Heart right ventricle (tissue), 16 donors: ENCODE measurements at regions not wholly inside any gene's neighbourhood (a gene's known extent, or its start where the extent isn't known, plus 50 kb on each side); places are given as distances from the start of the nearest gene placed in this dataset.

Experiments used
- ATAC-seq, 8 donors: fragments of 200-7000 bp; cut with Tn5 transposase; one replicate each; pipeline ENCODE4 v1.9.1; 2020; ENCODE audit warnings: mild to moderate bottlenecking in 8 of 8, moderate library complexity in 8 of 8, moderate number of reproducible peaks in 1 of 8
- DNase-seq, 2 donors: peaks; one replicate each; pipeline ENCODE4 v3.0.0-alpha.2; 2020
- H3K27ac ChIP-seq, 10 donors: fragments of 200-600 bp; sonication (generic) in 2 of 10; one replicate each; pipeline versions ENCODE4 v1.5.0 to v1.8.0; 2020 to 2022; ENCODE audit warnings: mild to moderate bottlenecking in 3 of 10
- H3K27me3 ChIP-seq, 7 donors: fragments of 200-600 bp; one replicate each; pipeline ENCODE4 v1.8.0; 2021 to 2022; ENCODE audit warnings: mild to moderate bottlenecking in 2 of 7
- H3K36me3 ChIP-seq, 9 donors: fragments of 200-600 bp; sonication (generic) in 1 of 9; one replicate each; pipeline versions ENCODE4 v1.5.0 to v1.8.0; 2020 to 2022; ENCODE audit warnings: mild to moderate bottlenecking in 2 of 9
- H3K4me1 ChIP-seq, 9 donors: fragments of 200-600 bp; sonication (generic) in 1 of 9; one replicate each; pipeline versions ENCODE4 v1.5.0 to v1.8.0; 2020 to 2022; ENCODE audit warnings: mild to moderate bottlenecking in 4 of 9
- H3K4me3 ChIP-seq, 10 donors: fragments of 200-600 bp; sonication (generic) in 2 of 10; one replicate each; pipeline versions ENCODE4 v1.5.0 to v1.8.0; 2020 to 2022; ENCODE audit warnings: mild to moderate bottlenecking in 7 of 10, moderate library complexity in 2 of 10
- H3K9me3 ChIP-seq, 11 donors: fragments of 200-600 bp in 10 of 11; sonication (generic) in 2 of 11; one replicate each; pipeline versions ENCODE4 v1.5.0 to v1.8.0; 2013 to 2022; ENCODE audit warnings: mild to moderate bottlenecking in 2 of 11, control low read depth in 1 of 11, moderate library complexity in 1 of 11
- WGBS, 2 donors: extraction: QIAGEN DNeasy Blood & Tissue Kit; methylation state at CpG; one replicate each; pipeline ENCODE4 v1.1.7; 2013; ENCODE audit warnings: inconsistent platforms in 1 of 2; 5-methylcytosine and 5-hydroxymethylcytosine counted together
- intact Hi-C, 10 donors: fragments of 100-400 bp; cut with DNase I; formaldehyde crosslinking; loops; one replicate each; pipeline versions ENCODE4 v1.11.1 to v1.14.2; 2022
- TF ChIP-seq, protein P1 (sequence below), 9 donors: fragments of 200-600 bp; sonication (generic) in 2 of 9; IDR thresholded peaks; one replicate each; pipeline versions ENCODE4 v1.5.0 to v1.8.0; 2021 to 2022; ENCODE audit warnings: antibody characterized with exemption in 9 of 9, mild to moderate bottlenecking in 5 of 9, moderate library complexity in 1 of 9
- donor health status: Arrhythmogenic right ventricular cardiomyopathy.
- donor health status: ischemic (EF 13 %, LVEDD 7.1; RV severe dilation, severe dysfunction).
- donor health status: healthy with polysubstance abuse.
- donor health status: DM: no; HTN: yes; CAD: no.
- donor health status: DM: no; HTN: no; CAD: no.
- donor health status: ischemic (EF 25% LVEDD 6.9; RV normal size, moderate dysfunction).
- donor health status: ischemic (EF 25% LVEDD 5.7; RV mildly dilated, moderate dysfunction).
- donor health status: healthy.
- donor health status: DM: yes; HTN: yes; CAD: no.
- donor health status: Ischemic cardiomyopathy.
- donor health status: ischemic (EF 35%, LVEDD 5.7; RV mildly dilated, moderate dysfunction).
- donor health status: nonischemic (EF 11% LVEDD 7.7; RV severe dilation, severe dysfunction).
- donor health status: DM: yes; HTN: yes; CAD: no.
- donor health status: PGD.
- donor health status: ischemic (EF 29% LVEDD 5.4; RV normal size, mild dysfunction).
- donor health status: nonischemic (EF 23%, LVEDD 6.1; RV moderate dilation, normal function).

DNA sequence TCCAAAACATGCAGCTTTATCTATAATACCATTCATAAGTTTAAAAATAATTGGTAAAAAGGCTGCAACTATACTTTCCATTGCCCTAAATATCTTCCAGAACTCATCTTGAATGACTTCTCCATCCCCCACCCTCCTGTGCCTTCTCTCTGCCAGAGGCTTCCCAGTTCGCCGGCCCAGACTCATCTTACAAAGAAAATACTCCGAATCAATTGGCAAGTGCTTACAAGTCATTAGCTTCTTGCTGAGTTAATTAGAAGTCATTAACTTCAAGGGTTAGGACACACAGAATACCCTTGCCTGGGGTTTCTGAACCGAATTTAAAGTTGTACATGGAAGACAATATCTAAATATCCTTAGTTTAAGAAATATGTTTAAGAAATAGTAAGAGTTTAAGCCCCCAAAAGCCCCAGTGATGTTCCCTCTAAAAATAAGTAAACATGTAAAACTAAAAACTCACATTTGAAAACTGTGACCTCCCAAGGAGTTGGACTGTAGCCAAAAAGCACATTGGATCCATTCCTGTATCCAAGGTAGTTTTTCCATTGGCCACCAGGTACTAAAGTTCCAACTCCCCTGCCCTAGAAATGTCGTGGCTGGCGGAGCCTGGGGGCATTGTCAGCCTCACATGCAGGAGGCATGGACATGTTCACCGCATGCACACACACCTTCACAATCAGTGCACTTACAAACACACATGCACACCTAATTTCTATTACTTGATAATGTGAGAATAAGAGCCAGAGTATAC is 535.2 kb upstream of the FAT1 start:
- DNase-seq (no peak), ATAC-seq (no peak)
- Histone ChIP-seq H3K36me3 (no peaks in the 10 kb centered on the region), H3K9me3 (peaks cover 0 to 6% (median 0%) of the 10 kb centered on the region in 11 donors), H3K4me1 (no peaks in the 10 kb centered on the region), H3K27ac (no peak overlapping the region), H3K4me3 (no peak overlapping the region), H3K27me3 (no peaks in the 10 kb centered on the region)
- 50 to 52% methylated on average over 7 of the region's 7 CpGs for WGBS, 2 donors
- intact Hi-C loops = no loop called here
- TF ChIP-seq, protein P1, sequence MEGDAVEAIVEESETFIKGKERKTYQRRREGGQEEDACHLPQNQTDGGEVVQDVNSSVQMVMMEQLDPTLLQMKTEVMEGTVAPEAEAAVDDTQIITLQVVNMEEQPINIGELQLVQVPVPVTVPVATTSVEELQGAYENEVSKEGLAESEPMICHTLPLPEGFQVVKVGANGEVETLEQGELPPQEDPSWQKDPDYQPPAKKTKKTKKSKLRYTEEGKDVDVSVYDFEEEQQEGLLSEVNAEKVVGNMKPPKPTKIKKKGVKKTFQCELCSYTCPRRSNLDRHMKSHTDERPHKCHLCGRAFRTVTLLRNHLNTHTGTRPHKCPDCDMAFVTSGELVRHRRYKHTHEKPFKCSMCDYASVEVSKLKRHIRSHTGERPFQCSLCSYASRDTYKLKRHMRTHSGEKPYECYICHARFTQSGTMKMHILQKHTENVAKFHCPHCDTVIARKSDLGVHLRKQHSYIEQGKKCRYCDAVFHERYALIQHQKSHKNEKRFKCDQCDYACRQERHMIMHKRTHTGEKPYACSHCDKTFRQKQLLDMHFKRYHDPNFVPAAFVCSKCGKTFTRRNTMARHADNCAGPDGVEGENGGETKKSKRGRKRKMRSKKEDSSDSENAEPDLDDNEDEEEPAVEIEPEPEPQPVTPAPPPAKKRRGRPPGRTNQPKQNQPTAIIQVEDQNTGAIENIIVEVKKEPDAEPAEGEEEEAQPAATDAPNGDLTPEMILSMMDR (IDR thresholded peaks at IDR 0.05) = no peak

DNA sequence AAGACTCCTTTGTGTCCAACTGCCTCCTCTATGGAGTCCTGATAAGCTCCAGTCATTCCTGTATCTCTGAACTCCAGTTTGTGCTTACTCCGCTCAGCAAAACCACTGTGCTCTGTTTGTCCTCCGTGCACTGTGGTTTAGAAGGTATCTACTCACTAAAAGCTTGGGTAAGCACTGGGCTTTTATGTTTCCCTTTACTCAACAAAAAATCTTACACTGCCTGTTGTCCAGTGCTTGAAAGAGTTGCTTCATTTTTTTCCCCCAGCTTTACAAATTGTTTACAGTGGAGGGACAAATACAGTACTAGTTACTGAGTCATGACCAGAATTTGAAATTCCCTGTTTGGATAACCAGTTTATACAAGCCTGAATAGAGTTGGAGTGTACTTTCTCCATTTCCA is 545.3 kb upstream of the FAT1 start:
- no peaks in the 10 kb centered on the region for H3K27me3 ChIP-seq
- 26 to 66% methylated on average over 2 of the region's 2 CpGs for WGBS, 2 donors
- no peak for DNase-seq
- H3K4me1 ChIP-seq = no peaks in the 10 kb centered on the region
- intact Hi-C loops = no loop called here
- ATAC-seq = no peak
- no peak overlapping the region for H3K4me3 ChIP-seq
- H3K9me3 ChIP-seq = peaks cover 0 to 3% (median 0%) of the 10 kb centered on the region in 11 donors
- TF ChIP-seq, protein P1 (IDR thresholded peaks at IDR 0.05) = no peak
- no peaks in the 10 kb centered on the region for H3K36me3 ChIP-seq
- no peak overlapping the region for H3K27ac ChIP-seq

DNA sequence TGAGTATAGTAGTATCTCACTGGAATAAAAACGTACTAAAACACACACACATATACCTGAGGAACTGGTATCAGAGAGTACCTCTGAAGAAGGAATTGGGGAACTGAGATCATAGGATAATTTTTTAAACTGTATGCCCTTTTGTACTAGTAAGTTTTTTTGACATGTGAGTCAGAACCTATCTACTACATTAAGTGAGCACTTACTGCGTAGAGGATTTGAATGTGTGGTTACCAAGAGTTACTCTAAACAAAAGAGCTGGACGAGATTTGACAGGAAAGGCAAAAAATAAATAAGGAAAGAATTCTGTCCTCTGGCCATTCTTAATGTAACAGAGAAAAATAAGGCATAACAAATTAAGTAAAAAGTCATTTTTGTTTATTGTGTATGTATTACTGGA is 546.5 kb upstream of the FAT1 start:
- Histone ChIP-seq H3K36me3 (no peaks in the 10 kb centered on the region), H3K4me1 (no peaks in the 10 kb centered on the region), H3K9me3 (peaks cover 0 to 3% (median 0%) of the 10 kb centered on the region in 11 donors), H3K4me3 (no peak overlapping the region), H3K27ac (no peak overlapping the region), H3K27me3 (no peaks in the 10 kb centered on the region)
- 38 to 41% methylated on average over 3 of the region's 3 CpGs for WGBS, 2 donors
- TF ChIP-seq, protein P1 (IDR thresholded peaks at IDR 0.05) = no peak
- ATAC-seq (no peak), DNase-seq (no peak)
- intact Hi-C loops = no loop called here

DNA sequence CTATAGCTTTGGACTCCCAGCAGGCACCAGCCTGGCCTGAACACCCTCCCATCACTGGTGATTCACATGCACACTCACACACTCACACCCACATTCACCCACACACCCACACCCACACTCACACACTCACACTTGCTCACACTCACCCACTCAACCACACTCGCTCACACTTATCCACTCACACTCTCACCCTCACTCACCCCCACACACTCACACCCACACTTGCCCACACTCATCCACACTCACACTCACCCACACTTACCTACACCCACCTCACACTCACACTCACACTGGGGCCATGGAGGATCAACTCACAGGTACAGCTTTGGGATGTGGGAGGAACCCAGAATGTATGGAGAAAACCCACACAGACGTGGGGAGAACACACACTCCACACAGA is 548.2 kb upstream of the FAT1 start:
- 81 to 91% methylated on average over 2 of the region's 2 CpGs for WGBS, 2 donors

More for the DNA sequence above, 548.2 kb upstream of the FAT1 start:
- Histone ChIP-seq H3K27me3 (no peaks in the 10 kb centered on the region), H3K27ac (no peak overlapping the region), H3K9me3 (peaks cover 0 to 3% (median 0%) of the 10 kb centered on the region in 11 donors), H3K4me3 (no peak overlapping the region), H3K4me1 (no peaks in the 10 kb centered on the region), H3K36me3 (no peaks in the 10 kb centered on the region)
- no peak for DNase-seq
- intact Hi-C loops = no loop called here
- TF ChIP-seq, protein P1 (IDR thresholded peaks at IDR 0.05) = no peak
- ATAC-seq = no peak
